ENCODE measurements at regions not wholly inside any gene's neighbourhood (a gene's known extent, or its start where the extent isn't known, plus 50 kb on each side); places are given as distances from the start of the nearest gene placed in this dataset.

DNA sequence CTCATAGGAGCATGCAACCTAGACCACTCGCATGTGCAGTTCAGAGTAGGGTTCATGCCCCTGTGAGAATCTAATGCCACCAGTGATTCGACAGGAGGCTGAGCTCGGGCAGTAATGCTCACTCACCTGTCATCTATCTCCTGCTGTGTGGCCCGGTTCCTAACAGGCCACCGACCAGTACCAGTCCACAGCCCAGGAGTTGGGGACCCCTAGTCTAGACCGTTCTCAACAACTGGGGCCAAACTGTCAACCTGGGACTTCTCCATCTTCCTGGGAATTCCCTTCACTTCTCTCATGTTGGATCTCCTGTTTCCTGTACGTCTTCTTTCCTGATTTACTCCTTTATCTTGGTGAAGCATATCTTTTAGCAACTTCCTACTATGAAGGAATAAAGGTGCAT is 79.4 kb upstream of the HELT start:
- TF ChIP-seq CTCF (IDR thresholded peaks at IDR 0.05; ENCODE audit: unreplicated experiment), result no peak
- H3K27me3 Mint-ChIP-seq (ENCODE audit: low read depth), result peaks cover 3% of the 10 kb centered on the region
- no peak overlapping the region for H3K27ac Mint-ChIP-seq
- peaks cover 17% of the 10 kb centered on the region for H3K9me3 Mint-ChIP-seq
- peaks cover 10% of the 10 kb centered on the region for H3K4me1 Mint-ChIP-seq
- DNase-seq (ENCODE audit: low spot score in 2 of 2, unreplicated experiment in 2 of 2), result no peak
- peaks cover 4% of the 10 kb centered on the region for H3K36me3 Mint-ChIP-seq
- no peak overlapping the region for H3K4me3 Mint-ChIP-seq

GRCh38 chr4:184939978-184940377 is 78.3 kb upstream of the HELT start:
- TF ChIP-seq CTCF (IDR thresholded peaks at IDR 0.05; ENCODE audit: unreplicated experiment), result no peak
- H3K36me3 Mint-ChIP-seq, result peaks cover 4% of the 10 kb centered on the region
- no peak overlapping the region for H3K27ac Mint-ChIP-seq
- DNase-seq (ENCODE audit: low spot score in 2 of 2, unreplicated experiment in 2 of 2), result no peak
- peaks cover 10% of the 10 kb centered on the region for H3K4me1 Mint-ChIP-seq
- peaks cover 9% of the 10 kb centered on the region for H3K27me3 Mint-ChIP-seq (ENCODE audit: low read depth)
- peaks cover 17% of the 10 kb centered on the region for H3K9me3 Mint-ChIP-seq
- H3K4me3 Mint-ChIP-seq, result no peak overlapping the region

DNA sequence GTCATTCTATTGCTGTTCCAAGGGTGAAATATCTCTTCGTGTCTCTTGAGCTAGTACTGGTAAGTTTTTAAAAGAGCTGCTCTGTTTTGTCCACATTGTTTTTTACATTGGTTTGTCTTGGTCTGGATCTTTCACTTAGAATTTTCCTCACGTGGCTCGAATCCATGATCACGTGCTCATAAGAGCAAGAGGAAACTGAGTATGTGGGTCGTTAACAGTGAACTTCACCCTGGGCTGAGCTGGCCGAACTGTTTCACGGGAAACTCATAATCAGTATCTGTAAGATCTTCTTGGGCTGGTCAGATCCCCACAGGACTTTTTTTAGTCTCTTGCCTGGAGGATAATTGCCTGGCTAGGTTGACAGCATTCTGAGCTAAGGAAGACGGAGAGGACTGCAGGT is 77.8 kb upstream of the HELT start:
- Mint-ChIP-seq H3K4me1 (peaks cover 10% of the 10 kb centered on the region), H3K27ac (no peak overlapping the region), H3K27me3 (ENCODE audit: low read depth) (peaks cover 13% of the 10 kb centered on the region), H3K36me3 (peaks cover 4% of the 10 kb centered on the region), H3K9me3 (peaks cover 17% of the 10 kb centered on the region), H3K4me3 (no peak overlapping the region)
- no peak for DNase-seq (ENCODE audit: low spot score in 2 of 2, unreplicated experiment in 2 of 2)
- TF ChIP-seq CTCF (IDR thresholded peaks at IDR 0.05; ENCODE audit: unreplicated experiment), result no peak

- H3K27ac Mint-ChIP-seq, result no peak overlapping the region
- no peak for DNase-seq (ENCODE audit: low spot score in 2 of 2, unreplicated experiment in 2 of 2)
- H3K4me1 Mint-ChIP-seq, result peaks cover 10% of the 10 kb centered on the region
- H3K36me3 Mint-ChIP-seq, result peaks cover 4% of the 10 kb centered on the region
- H3K4me3 Mint-ChIP-seq, result no peak overlapping the region
- peaks cover 23% of the 10 kb centered on the region for H3K27me3 Mint-ChIP-seq (ENCODE audit: low read depth)
- H3K9me3 Mint-ChIP-seq, result peaks cover 17% of the 10 kb centered on the region
- TF ChIP-seq CTCF (IDR thresholded peaks at IDR 0.05; ENCODE audit: unreplicated experiment), result no peak
These were observed 76.4 kb upstream of the HELT start for GRCh38 chr4:184941671-184942418.

GRCh38 chr4:184942444-184943425 is 75.6 kb upstream of the HELT start:
- no peak for DNase-seq (ENCODE audit: low spot score in 2 of 2, unreplicated experiment in 2 of 2)
- Mint-ChIP-seq H3K27me3 (ENCODE audit: low read depth) (peaks cover 32% of the 10 kb centered on the region), H3K4me1 (peaks cover 2% of the 10 kb centered on the region)

More at GRCh38 chr4:184942444-184943425, 75.6 kb upstream of the HELT start:
- peaks cover 17% of the 10 kb centered on the region for H3K9me3 Mint-ChIP-seq
- no peak overlapping the region for H3K4me3 Mint-ChIP-seq
- no peak overlapping the region for H3K27ac Mint-ChIP-seq
- peaks cover 4% of the 10 kb centered on the region for H3K36me3 Mint-ChIP-seq
- no peak for TF ChIP-seq CTCF (IDR thresholded peaks at IDR 0.05; ENCODE audit: unreplicated experiment)

Data from mesothelial cell of epicardium (in vitro differentiated cells).